Activated CD8-positive, alpha-beta T cell treated with anti-CD3 and anti-CD28 coated beads for 36 hours (primary cell): ENCODE measurements at regions not wholly inside any gene's neighbourhood (a gene's known extent, or its start where the extent isn't known, plus 50 kb on each side); places are given as distances from the start of the nearest gene placed in this dataset.

ENCODE experiments used
- ATAC-seq: fragments of 200-7000 bp; cut with Tn5 transposase; one replicate; pipeline ENCODE4 v1.10.0; 2021; ENCODE audit warnings: mild to moderate bottlenecking, moderate library complexity
- CTCF ChIA-PET: fragments of 350-600 bp; sonication (Branson Sonifier 250); formaldehyde crosslinking; loops from one replicate; lab custom pipeline; 2021; ENCODE audit warnings: antibody characterized with exemption; lab: Charles Lee
- POLR2A ChIA-PET: fragments of 350-600 bp; sonication (Branson Sonifier 250); formaldehyde crosslinking; loops from one replicate; lab custom pipeline; 2021; ENCODE audit warnings: antibody characterized with exemption; lab: Charles Lee
- DNase-seq: peaks from one replicate; pipeline ENCODE4 v3.0.0-alpha.2; 2020
- H3K27ac Mint-ChIP-seq: one replicate; pipeline ENCODE4 v1.8.0; 2021; ENCODE audit warnings: mild to moderate bottlenecking, mixed read lengths
- H3K27me3 Mint-ChIP-seq: one replicate; pipeline ENCODE4 v1.8.0; 2021; ENCODE audit warnings: mixed read lengths
- H3K36me3 Mint-ChIP-seq: one replicate; pipeline ENCODE4 v1.8.0; 2021; ENCODE audit warnings: low read depth, mixed read lengths
- H3K4me1 Mint-ChIP-seq: one replicate; pipeline ENCODE4 v1.8.0; 2021; ENCODE audit warnings: low read depth, mixed read lengths
- H3K4me3 Mint-ChIP-seq: one replicate; pipeline ENCODE4 v1.8.0; 2021; ENCODE audit warnings: mild to moderate bottlenecking, moderate library complexity, mixed read lengths
- H3K9me3 Mint-ChIP-seq: one replicate; pipeline ENCODE4 v1.8.0; 2021; ENCODE audit warnings: mixed read lengths
- CTCF ChIP-seq: fragments of 200-600 bp; IDR thresholded peaks from one replicate; pipeline ENCODE4 v1.8.0; 2022; ENCODE audit warnings: antibody characterized with exemption, mild to moderate bottlenecking
- intact Hi-C: fragments of 100-400 bp; cut with micrococcal nuclease; formaldehyde crosslinking; loops from one replicate; pipeline ENCODE4 v1.10.0; 2022

- ChIA-PET POLR2A (no interaction called here), CTCF (no interaction called here)
- Mint-ChIP-seq H3K27ac (no peak overlapping the region), H3K4me3 (no peak overlapping the region), H3K9me3 (no peaks in the 10 kb centered on the region), H3K27me3 (no peaks in the 10 kb centered on the region), H3K4me1 (no peaks in the 10 kb centered on the region), H3K36me3 (peaks cover 8% of the 10 kb centered on the region)
- no peak for ATAC-seq
- intact Hi-C loops = no loop called here
- no peak for TF ChIP-seq CTCF
- DNase-seq = no peak
Observed at GRCh38 chr4:4605849-4606248, 64.0 kb upstream of the STX18 start.

- Mint-ChIP-seq H3K4me1 (no peaks in the 10 kb centered on the region), H3K27ac (no peak overlapping the region), H3K9me3 (no peaks in the 10 kb centered on the region), H3K4me3 (no peak overlapping the region), H3K36me3 (peaks cover 10% of the 10 kb centered on the region), H3K27me3 (no peaks in the 10 kb centered on the region)
- no peak for DNase-seq
- CTCF ChIA-PET = no interaction called here
- TF ChIP-seq CTCF = no peak
- no peak for ATAC-seq
- intact Hi-C loops = no loop called here
- POLR2A ChIA-PET = no interaction called here
Observed at GRCh38 chr4:4603592-4603991, 61.7 kb upstream of the STX18 start.

DNA sequence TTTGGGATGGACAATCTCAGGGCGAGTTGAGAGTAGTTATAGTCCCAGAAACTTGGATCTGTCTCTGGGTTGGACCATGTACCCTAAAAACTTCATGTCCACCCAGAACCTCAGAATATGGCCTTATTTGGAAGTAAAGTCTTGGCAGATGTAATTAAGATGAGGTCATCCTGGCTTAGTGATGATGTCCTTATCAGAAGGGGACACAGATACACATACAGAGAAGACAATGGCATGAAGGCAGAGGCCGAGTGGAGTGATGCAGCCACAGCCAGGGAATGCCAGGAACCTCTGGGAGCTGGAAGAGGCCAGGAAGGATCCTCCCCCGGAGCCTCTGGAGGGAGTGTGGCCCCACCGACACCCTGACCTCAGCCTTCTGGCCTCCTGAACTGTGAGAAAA is 61.2 kb upstream of the STX18 start:
- Mint-ChIP-seq H3K9me3 (no peaks in the 10 kb centered on the region), H3K27ac (no peak overlapping the region), H3K4me3 (no peak overlapping the region), H3K4me1 (no peaks in the 10 kb centered on the region), H3K27me3 (no peaks in the 10 kb centered on the region), H3K36me3 (peaks cover 9% of the 10 kb centered on the region)
- CTCF ChIA-PET = no interaction called here
- no peak for TF ChIP-seq CTCF
- intact Hi-C loops = no loop called here
- no peak for ATAC-seq
- POLR2A ChIA-PET = no interaction called here
- no peak for DNase-seq

- DNase-seq (no peak), ATAC-seq (no peak)
- CTCF ChIA-PET = no interaction called here
- no peaks in the 10 kb centered on the region for H3K27me3 Mint-ChIP-seq
- POLR2A ChIA-PET = no interaction called here
- no peak for TF ChIP-seq CTCF
- no peaks in the 10 kb centered on the region for H3K4me1 Mint-ChIP-seq
- H3K4me3 Mint-ChIP-seq = no peak overlapping the region
- H3K27ac Mint-ChIP-seq = no peak overlapping the region
- intact Hi-C loops = no loop called here
- H3K36me3 Mint-ChIP-seq = peaks cover 7% of the 10 kb centered on the region
- H3K9me3 Mint-ChIP-seq = no peaks in the 10 kb centered on the region
Observed at GRCh38 chr4:4602468-4602867, 60.6 kb upstream of the STX18 start.

GRCh38 chr4:4601803-4602369 is 60.0 kb upstream of the STX18 start:
- Mint-ChIP-seq H3K27me3 (no peaks in the 10 kb centered on the region), H3K4me3 (no peak overlapping the region), H3K27ac (no peak overlapping the region), H3K4me1 (no peaks in the 10 kb centered on the region), H3K9me3 (no peaks in the 10 kb centered on the region), H3K36me3 (peaks cover 7% of the 10 kb centered on the region)
- ChIA-PET POLR2A (no interaction called here), CTCF (no interaction called here)
- no peak for DNase-seq
- TF ChIP-seq CTCF = no peak
- no peak for ATAC-seq
- intact Hi-C loops = no loop called here
